Stimulated activated CD4-positive, alpha-beta T cell treated with anti-CD3 and anti-CD28 coated beads, TNF-alpha, amount 100 ng/mL, for 1 hour (primary cell): ENCODE measurements at regions not wholly inside any gene's neighbourhood (a gene's known extent, or its start where the extent isn't known, plus 50 kb on each side); places are given as distances from the start of the nearest gene placed in this dataset.

ENCODE experiments used
- DNase-seq, 3 donors: peaks; one replicate each; pipeline ENCODE4 v3.0.0-alpha.2; 2020; ENCODE audit warnings: low read depth in 3 of 3, low spot score in 1 of 3

DNA sequence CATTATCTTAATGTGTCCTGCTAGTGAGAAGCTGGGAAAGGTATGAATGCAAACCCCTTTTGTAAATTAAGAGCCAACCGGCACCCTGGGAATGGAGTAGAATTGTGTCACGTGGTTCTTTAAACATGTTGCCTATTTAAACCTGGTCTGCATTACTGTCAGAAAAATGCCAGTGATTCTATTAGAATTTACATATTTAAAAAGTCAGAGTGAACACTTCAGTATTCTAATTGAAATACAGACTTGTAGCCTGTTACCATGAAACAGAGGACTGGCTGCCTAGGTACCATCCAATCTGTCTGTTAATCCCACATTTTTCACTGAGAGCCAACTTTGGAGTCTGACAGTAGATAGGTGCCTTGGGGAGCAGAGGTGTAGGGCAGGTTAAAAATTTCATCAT lies 652.3 kb upstream of the ARGLU1 start:
- no peak for DNase-seq

- DNase-seq, result no peak
Observed at GRCh38 chr13:107217251-107217650, 649.3 kb upstream of the ARGLU1 start.

- no peak for DNase-seq
Observed at GRCh38 chr13:107216046-107216755, 648.3 kb upstream of the ARGLU1 start.

DNA sequence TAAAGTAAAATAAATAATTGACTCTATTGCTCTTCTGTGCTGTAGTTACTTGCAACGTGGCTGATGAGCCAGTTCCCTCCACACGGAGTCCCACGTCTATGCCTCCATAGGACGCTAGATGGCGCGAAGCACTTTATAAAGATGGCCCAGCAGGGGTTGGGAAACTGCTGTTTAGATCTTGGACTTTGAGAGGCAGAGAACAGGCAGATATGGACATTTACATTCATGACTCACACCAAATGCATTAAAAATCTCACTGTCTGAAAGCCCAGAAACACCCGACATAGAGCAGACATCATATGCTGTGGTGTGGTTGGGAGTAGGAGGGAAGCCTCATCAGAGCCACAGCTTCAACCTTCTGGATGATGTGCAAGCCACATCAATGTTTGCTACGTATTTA lies 643.1 kb upstream of the ARGLU1 start:
- peak in 1 of 3 donors; percentile 8 for DNase-seq

- DNase-seq, result no peak
Observed at GRCh38 chr13:107210723-107211030, 642.7 kb upstream of the ARGLU1 start.

DNA sequence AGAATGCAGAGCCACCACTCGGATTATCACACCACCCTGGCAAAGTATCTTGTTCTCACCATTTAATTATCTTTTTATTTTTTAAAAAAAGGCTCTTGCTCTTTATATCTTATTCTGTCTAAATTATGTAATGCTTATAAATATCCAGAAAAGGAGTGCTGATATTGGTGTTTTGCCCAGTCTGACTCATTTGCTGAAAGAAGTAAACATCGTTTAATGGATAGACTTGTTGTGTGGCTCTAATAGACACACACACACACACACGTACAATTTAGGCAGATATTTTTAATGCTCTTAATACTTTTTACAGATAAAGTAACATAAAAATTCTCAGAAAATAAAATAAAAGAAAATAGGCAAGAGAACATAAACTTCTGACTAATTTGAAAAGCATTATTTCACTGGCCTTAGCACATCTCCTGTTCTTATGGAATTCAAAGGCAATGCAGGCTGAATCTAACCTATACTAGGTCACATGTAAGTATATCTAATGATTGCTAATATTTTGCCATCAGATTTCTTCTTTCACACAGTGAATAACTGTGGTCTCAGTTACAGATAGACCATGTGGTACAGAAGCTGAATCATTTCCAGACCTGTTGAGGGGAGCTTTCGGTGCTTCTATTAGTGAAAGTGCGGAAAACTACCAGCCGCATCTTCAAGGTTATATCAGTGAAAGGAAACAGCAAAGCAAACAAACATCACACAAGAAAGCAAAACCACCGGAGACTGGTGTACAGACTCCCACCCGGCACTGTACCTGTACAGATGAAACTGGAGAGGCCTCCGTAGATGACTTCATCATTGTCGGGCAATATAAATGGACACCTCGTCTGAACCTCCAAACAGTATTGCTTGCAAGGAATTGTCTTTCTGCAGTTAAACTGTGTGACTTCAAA lies 642.1 kb upstream of the ARGLU1 start:
- DNase-seq, result no peak

DNA sequence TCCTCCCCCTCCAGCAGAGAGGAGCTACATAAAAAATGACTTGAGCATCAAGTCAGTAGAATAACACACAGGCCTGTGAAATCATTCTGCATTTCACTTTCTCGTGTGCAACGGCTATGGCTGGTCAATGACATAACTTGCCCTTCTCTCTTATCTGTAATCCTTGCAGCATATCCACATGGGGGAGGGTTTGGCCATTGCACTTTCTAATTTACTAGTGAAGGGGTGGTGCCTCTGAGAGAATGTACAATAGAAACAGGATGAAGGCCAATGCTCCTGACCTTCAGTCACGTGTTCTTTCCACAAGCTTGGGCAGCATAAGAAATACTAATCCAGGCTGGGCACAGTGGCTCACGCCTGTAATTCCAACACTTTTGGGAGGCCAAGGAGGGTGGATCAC lies 641.0 kb upstream of the ARGLU1 start:
- DNase-seq, result no peak

GRCh38 chr13:107205318-107206104 lies 637.6 kb upstream of the ARGLU1 start:
- peak in 2 of 3 donors; percentile 22 to 35 for DNase-seq

DNA sequence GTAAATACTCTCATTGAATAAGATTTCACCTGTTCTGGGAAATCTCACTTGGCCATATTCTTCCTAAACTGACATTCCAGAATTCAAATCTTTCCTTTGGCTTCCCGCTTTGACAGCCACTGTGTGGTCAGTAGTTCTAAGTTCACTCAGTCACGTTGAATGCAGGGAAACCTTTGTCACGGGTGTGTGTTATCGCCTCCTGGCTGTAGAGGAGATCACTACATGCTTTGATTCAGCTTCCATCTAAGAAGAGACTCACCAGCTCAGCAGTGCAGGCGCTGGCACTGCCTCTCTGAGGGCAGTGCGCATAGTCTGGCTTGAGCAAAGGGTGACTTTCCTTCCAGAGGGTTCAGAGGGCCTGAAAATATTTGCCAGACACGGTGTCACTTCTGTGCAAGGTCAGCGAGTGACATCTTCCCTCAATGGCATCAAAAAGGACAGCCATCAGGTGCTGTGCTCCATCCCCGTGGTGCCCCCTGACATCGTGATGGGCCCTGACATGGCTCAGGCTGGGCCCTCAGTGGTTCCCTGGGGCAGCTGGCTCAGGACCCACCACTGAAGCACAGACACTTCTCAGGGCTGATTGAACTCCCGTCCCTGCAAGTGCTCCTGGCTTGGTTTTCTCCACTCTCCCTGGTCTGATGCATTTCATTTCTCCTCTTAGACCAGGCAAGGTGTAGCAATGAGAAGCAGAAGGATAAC lies 635.4 kb upstream of the ARGLU1 start:
- DNase-seq, result no peak

- DNase-seq, result no peak
Observed at GRCh38 chr13:107202371-107203023, 634.6 kb upstream of the ARGLU1 start.

- no peak for DNase-seq
Observed at GRCh38 chr13:107200491-107200890, 632.6 kb upstream of the ARGLU1 start.

DNA sequence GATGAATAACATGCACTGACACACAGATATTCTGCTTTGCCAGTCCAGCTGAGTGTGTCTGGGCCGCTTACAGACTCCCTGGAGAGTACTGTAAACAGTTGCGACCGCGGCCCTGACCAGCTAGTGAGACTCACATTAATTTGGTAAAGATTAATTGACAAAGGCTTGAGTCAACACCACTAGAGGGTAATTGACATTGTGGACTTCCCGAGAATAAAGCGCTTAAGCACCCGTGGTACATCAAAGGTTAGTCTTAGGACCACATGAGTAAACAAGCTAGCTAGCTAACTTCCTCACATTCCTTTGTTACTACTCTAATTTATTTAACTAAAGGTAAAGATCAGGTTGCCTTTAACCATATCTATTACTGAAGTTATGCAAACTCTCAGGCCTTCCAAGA lies 624.4 kb upstream of the ARGLU1 start:
- no peak for DNase-seq

- DNase-seq, result no peak
Observed at GRCh38 chr13:107190065-107190464, 622.1 kb upstream of the ARGLU1 start.

GRCh38 chr13:107185889-107186288 lies 618.0 kb upstream of the ARGLU1 start:
- no peak for DNase-seq

DNA sequence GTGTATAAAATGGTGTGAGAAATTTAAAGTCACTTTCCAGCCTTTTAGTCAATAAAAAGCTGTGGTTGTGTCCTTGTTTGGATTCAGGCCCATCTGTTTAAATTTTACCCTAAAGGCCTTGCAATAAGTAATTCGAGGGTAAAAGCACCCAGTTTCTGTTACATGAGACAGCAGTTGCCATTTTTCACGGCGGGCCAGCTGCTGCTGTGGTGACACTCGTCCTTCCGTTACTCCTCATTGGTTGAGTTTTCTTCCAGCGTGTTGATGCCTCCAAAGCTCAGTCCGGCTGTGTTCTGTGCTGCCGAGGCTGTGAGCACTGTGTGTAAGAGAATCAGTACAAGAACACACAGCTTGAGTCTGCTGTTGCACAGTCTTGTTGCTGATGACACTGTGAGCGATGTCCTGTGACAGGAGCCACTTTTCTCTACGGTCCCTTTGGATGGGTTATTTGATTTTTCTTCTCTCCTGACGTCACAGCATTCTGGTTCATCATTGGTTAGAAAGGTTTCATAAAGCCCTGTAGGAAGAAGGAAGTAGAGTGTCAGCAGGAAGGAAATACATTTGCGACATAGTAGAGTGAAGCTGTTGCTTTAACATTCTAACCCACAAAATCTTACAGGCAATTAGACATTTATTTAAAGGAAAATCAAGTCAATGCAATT lies 602.5 kb upstream of the ARGLU1 start:
- DNase-seq, result no peak

DNA sequence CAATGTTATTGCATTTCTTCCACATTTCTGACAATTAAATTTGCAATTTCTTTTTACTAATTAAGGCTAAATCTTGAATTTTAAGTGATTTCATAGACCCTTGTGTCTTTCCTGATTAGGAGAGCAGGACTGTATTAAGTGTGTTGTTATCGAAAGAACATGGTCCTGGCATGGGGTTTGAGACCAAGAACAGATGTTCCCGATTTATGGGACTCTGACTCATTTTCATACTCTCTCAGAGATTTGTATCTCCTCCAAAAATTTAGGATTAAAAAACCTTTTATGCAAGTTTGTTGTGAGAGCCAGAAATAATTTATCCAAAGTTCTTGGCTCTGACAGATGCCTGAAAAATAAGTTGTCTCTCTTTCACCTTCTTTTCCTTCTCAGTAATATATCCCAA lies 589.3 kb upstream of the ARGLU1 start:
- no peak for DNase-seq

- DNase-seq, result no peak
Observed at GRCh38 chr13:107144432-107144831, 576.5 kb upstream of the ARGLU1 start.

GRCh38 chr13:107141767-107142166 lies 573.8 kb upstream of the ARGLU1 start:
- DNase-seq, result no peak

DNA sequence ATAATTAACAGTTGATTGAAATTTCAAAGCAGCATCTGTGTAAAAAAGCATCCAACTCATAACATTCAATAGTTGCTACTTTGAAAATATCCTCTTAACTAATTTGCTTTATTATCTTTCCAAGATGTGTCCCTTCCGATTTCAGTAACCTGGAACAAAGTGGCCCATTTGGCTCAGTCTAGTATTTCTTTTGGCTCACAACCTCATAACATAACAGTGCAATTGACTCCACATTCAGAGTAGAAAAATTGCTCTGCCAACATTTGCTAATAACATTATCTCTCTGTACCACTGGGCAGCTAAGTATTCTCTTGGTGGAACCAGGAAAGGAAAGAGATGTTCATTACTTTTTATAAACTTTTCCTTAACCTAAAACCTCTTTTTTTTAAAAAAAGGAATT lies 571.1 kb upstream of the ARGLU1 start:
- DNase-seq, result no peak

GRCh38 chr13:107138486-107138885 lies 570.5 kb upstream of the ARGLU1 start:
- no peak for DNase-seq
